Activated naive CD8-positive, alpha-beta T cell treated with anti-CD3 and anti-CD28 coated beads for 36 hours (primary cell): ENCODE measurements at regions not wholly inside any gene's neighbourhood (a gene's known extent, or its start where the extent isn't known, plus 50 kb on each side); places are given as distances from the start of the nearest gene placed in this dataset.

Experiments used
- DNase-seq: peaks from one replicate; pipeline ENCODE4 v3.0.0; 2021
- H3K27ac Mint-ChIP-seq: one replicate; pipeline ENCODE4 v1.8.0; 2022; ENCODE audit warnings: mild to moderate bottlenecking, moderate library complexity, mixed read lengths
- H3K27me3 Mint-ChIP-seq: one replicate; pipeline ENCODE4 v1.8.0; 2022; ENCODE audit warnings: mild to moderate bottlenecking, mixed read lengths
- H3K36me3 Mint-ChIP-seq: one replicate; pipeline ENCODE4 v1.8.0; 2021; ENCODE audit warnings: mild to moderate bottlenecking, mixed read lengths
- H3K4me1 Mint-ChIP-seq: one replicate; pipeline ENCODE4 v1.8.0; 2021; ENCODE audit warnings: mixed read lengths
- H3K4me3 Mint-ChIP-seq: one replicate; pipeline ENCODE4 v1.8.0; 2022; ENCODE audit warnings: mild to moderate bottlenecking, moderate library complexity, mixed read lengths
- H3K9me3 Mint-ChIP-seq: one replicate; pipeline ENCODE4 v1.8.0; 2022; ENCODE audit warnings: mixed read lengths

DNA sequence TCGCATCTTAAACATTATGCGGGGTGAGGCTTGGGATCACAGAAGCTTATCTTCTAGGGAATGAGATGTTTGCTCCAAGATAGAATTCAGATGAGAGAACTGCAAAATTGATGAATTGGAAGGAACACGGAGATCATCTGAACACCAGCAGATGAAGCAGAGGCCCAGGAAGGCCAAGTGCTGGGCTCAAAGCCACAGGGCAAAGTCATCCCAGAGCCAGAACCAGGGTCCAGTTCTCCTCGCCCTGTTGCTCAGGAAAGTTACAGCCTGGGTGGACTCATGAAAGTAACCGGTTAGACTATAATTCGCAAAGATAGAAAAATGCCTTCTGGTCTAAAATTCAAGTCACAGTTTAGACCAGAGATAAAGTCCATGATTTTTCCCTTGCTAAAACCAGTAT, 456.1 kb upstream of the ID2 start:
- peaks cover 2% of the 10 kb centered on the region for H3K36me3 Mint-ChIP-seq
- H3K27ac Mint-ChIP-seq, result no peak overlapping the region
- peaks cover 9% of the 10 kb centered on the region for H3K27me3 Mint-ChIP-seq
- peaks cover 10% of the 10 kb centered on the region for H3K4me1 Mint-ChIP-seq
- no peaks in the 10 kb centered on the region for H3K9me3 Mint-ChIP-seq
- no peak for DNase-seq
- no peak overlapping the region for H3K4me3 Mint-ChIP-seq

- no peaks in the 10 kb centered on the region for H3K9me3 Mint-ChIP-seq
- peaks cover 9% of the 10 kb centered on the region for H3K27me3 Mint-ChIP-seq
- H3K4me1 Mint-ChIP-seq, result peaks cover 10% of the 10 kb centered on the region
- peak; percentile 45 for DNase-seq
- H3K36me3 Mint-ChIP-seq, result peaks cover 2% of the 10 kb centered on the region
- peak overlapping the region; percentile 47 for H3K4me3 Mint-ChIP-seq
- no peak overlapping the region for H3K27ac Mint-ChIP-seq
Measured at GRCh38 chr2:8229546-8229986, 452.3 kb upstream of the ID2 start.

DNA sequence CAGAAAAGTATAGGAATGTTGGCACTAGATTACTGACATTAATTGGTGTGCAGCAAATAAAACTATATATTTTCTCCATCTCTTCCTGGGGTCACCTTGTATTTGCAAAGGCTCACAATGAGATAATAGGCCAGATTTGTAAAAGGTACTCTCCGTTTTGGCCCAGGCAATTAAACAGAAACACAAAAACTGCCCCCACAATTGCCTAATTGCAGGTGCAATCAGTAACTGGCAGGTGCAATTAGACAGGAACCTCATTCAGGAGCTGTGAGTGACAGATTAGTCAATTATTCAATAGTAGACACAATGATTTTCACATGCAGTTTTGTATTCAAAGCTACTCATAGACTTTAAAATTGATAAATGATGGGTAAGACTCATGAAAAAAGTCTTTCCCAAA, 451.4 kb upstream of the ID2 start:
- peaks cover 18% of the 10 kb centered on the region for H3K27me3 Mint-ChIP-seq
- no peaks in the 10 kb centered on the region for H3K9me3 Mint-ChIP-seq
- H3K4me1 Mint-ChIP-seq, result peaks cover 13% of the 10 kb centered on the region
- peaks cover 2% of the 10 kb centered on the region for H3K36me3 Mint-ChIP-seq
- no peak for DNase-seq
- no peak overlapping the region for H3K27ac Mint-ChIP-seq
- no peak overlapping the region for H3K4me3 Mint-ChIP-seq

DNA sequence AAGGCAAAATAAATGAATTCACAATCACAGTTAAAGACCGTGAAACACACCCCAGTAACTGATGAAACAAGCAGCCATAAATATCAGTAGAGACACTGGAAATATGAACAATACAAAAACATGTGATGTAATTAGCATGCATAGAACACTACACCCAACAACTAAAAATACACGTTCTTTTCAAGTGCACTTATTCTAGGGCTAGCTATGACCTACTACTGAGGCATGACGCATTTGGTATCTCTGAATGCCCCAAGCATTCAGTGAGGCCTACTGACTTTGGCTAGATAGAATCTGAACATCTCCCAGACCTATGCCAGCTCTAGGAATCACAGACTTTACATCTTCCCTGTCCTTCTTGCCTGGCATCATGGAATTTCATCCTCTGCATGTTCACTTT, 450.0 kb upstream of the ID2 start:
- no peak for DNase-seq
- H3K4me1 Mint-ChIP-seq, result peaks cover 13% of the 10 kb centered on the region
- H3K4me3 Mint-ChIP-seq, result no peak overlapping the region
- no peaks in the 10 kb centered on the region for H3K9me3 Mint-ChIP-seq
- peaks cover 30% of the 10 kb centered on the region for H3K27me3 Mint-ChIP-seq
- H3K27ac Mint-ChIP-seq, result no peak overlapping the region
- H3K36me3 Mint-ChIP-seq, result peaks cover 2% of the 10 kb centered on the region

GRCh38 chr2:8232871-8233270, 449.0 kb upstream of the ID2 start:
- Mint-ChIP-seq H3K27me3 (peaks cover 32% of the 10 kb centered on the region), H3K36me3 (peaks cover 2% of the 10 kb centered on the region), H3K4me3 (no peak overlapping the region), H3K4me1 (peaks cover 13% of the 10 kb centered on the region), H3K27ac (no peak overlapping the region), H3K9me3 (no peaks in the 10 kb centered on the region)
- DNase-seq, result no peak

GRCh38 chr2:8234253-8234652, 447.6 kb upstream of the ID2 start:
- H3K4me1 Mint-ChIP-seq, result peaks cover 15% of the 10 kb centered on the region
- H3K4me3 Mint-ChIP-seq, result no peak overlapping the region
- DNase-seq, result no peak
- H3K27me3 Mint-ChIP-seq, result peaks cover 37% of the 10 kb centered on the region
- no peak overlapping the region for H3K27ac Mint-ChIP-seq
- H3K9me3 Mint-ChIP-seq, result no peaks in the 10 kb centered on the region
- H3K36me3 Mint-ChIP-seq, result peaks cover 2% of the 10 kb centered on the region

DNA sequence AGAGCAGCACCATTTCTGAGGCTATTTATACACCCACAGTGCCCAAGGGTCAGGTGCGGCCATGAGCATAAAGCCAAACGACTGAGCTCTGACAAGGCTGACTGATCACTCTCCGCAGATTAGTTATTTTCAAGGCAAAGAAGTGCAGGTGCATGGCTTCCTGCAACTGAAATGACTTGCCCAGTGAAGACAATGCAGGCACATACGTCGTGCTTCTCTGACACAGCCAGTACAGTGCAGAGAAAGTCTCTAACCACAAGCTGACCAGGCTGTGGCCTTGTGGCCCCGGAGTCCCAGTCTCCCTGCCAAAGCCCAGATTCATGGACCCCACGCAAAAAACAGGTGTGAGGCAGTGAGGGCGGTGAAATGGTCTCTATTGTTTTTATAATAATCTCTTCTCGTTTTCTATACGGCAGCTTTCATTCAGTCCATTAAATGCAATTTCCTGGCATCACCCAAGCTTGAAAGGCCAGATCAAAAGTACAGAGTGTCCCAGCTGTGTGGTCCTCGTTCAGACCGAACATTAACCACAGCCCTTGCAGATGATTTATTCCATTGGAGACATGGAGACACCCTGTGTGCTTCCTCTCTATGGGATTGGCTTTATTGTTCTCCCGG, 447.0 kb upstream of the ID2 start:
- Mint-ChIP-seq H3K4me1 (peaks cover 16% of the 10 kb centered on the region), H3K9me3 (no peaks in the 10 kb centered on the region), H3K36me3 (peaks cover 2% of the 10 kb centered on the region), H3K27ac (no peak overlapping the region), H3K27me3 (peaks cover 37% of the 10 kb centered on the region), H3K4me3 (no peak overlapping the region)
- DNase-seq, result no peak

- no peak for DNase-seq
- peaks cover 17% of the 10 kb centered on the region for H3K4me1 Mint-ChIP-seq
- no peak overlapping the region for H3K27ac Mint-ChIP-seq
- H3K9me3 Mint-ChIP-seq, result no peaks in the 10 kb centered on the region
- H3K27me3 Mint-ChIP-seq, result peaks cover 37% of the 10 kb centered on the region
- no peak overlapping the region for H3K4me3 Mint-ChIP-seq
- peaks cover 1% of the 10 kb centered on the region for H3K36me3 Mint-ChIP-seq
Measured at GRCh38 chr2:8235419-8235818, 446.4 kb upstream of the ID2 start.

DNA sequence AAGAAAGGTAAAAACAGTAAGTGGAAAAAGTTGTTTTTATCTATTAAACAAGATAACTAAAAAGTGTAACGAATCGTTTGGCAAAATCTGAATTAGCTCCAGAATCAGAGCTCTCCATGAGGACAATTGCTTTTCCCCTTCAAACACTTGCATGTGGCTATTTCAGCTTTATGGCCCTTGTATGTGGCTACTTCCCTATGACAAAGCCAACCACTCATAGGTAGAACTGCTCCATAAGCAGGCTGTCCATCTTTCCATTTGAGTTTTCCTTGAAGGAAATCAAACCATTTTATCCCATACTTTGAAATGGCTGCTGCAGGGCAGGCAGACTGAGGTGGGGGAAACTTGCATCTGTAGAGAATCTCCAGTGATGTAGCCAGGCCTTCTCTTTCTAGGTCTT, 445.5 kb upstream of the ID2 start:
- DNase-seq, result no peak
- Mint-ChIP-seq H3K4me3 (no peak overlapping the region), H3K27me3 (peaks cover 37% of the 10 kb centered on the region), H3K36me3 (no peaks in the 10 kb centered on the region), H3K9me3 (no peaks in the 10 kb centered on the region), H3K27ac (no peak overlapping the region), H3K4me1 (peaks cover 19% of the 10 kb centered on the region)

- Mint-ChIP-seq H3K9me3 (peaks cover 2% of the 10 kb centered on the region), H3K4me3 (no peak overlapping the region), H3K4me1 (peaks cover 19% of the 10 kb centered on the region), H3K27me3 (peaks cover 37% of the 10 kb centered on the region), H3K36me3 (no peaks in the 10 kb centered on the region), H3K27ac (no peak overlapping the region)
- DNase-seq, result no peak
Measured at GRCh38 chr2:8238521-8239230, 443.2 kb upstream of the ID2 start.

DNA sequence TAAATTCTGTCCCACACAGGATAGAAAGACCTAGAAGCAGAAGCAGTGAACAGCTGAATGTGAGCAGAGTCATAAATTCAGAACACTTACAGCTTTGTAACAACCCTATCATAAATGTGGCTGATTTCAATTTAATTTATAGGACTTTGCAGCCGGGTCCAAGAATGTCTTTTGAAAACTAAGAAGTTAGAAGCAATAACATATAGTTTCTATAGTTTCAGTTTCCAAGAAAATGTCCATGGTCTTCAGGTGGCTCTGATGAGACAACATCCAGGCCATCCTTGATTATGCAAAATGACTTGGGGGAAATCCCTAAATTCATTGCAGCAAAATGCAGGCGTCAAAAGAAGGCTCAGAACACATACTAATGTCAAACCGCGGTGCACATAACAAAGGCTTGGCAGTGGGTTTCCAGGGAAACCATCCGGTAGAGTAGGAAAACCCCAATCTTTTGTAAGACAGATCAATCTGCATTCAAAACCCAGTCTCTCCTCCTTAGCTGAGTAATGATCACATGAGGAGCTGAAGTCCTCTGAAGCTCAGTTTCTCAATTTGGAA, 442.2 kb upstream of the ID2 start:
- H3K4me3 Mint-ChIP-seq, result no peak overlapping the region
- H3K36me3 Mint-ChIP-seq, result peaks cover 4% of the 10 kb centered on the region
- peaks cover 7% of the 10 kb centered on the region for H3K9me3 Mint-ChIP-seq
- peak; percentile 53 for DNase-seq
- peaks cover 37% of the 10 kb centered on the region for H3K27me3 Mint-ChIP-seq
- no peak overlapping the region for H3K27ac Mint-ChIP-seq
- H3K4me1 Mint-ChIP-seq, result peaks cover 19% of the 10 kb centered on the region

DNA sequence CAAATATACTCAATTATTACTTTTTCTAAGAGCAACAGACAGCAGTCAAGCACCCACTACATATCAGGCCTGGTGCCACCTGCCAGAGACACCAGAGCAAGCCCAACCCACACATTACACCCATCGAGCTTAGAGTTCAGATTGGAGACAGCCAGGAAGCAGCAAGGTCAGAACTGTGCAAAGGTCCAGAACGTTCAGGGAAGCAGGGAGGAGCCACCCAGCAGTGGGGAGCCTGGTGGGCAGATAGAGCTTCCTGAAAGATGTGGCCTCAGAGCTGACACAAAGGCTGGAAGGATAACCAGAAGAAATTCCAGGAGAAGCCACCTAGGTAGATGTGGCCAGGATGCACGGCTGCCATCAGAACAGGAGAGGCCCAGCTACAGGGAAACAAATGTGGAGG, 440.5 kb upstream of the ID2 start:
- no peak for DNase-seq
- H3K4me1 Mint-ChIP-seq, result peaks cover 16% of the 10 kb centered on the region
- H3K27me3 Mint-ChIP-seq, result peaks cover 22% of the 10 kb centered on the region
- H3K9me3 Mint-ChIP-seq, result peaks cover 22% of the 10 kb centered on the region
- H3K27ac Mint-ChIP-seq, result no peak overlapping the region
- H3K36me3 Mint-ChIP-seq, result peaks cover 4% of the 10 kb centered on the region
- H3K4me3 Mint-ChIP-seq, result no peak overlapping the region

- Mint-ChIP-seq H3K4me1 (peaks cover 16% of the 10 kb centered on the region), H3K4me3 (no peak overlapping the region), H3K36me3 (peaks cover 7% of the 10 kb centered on the region), H3K27me3 (peaks cover 10% of the 10 kb centered on the region), H3K27ac (no peak overlapping the region), H3K9me3 (peaks cover 26% of the 10 kb centered on the region)
- no peak for DNase-seq
Measured at GRCh38 chr2:8242739-8243138, 439.1 kb upstream of the ID2 start.

DNA sequence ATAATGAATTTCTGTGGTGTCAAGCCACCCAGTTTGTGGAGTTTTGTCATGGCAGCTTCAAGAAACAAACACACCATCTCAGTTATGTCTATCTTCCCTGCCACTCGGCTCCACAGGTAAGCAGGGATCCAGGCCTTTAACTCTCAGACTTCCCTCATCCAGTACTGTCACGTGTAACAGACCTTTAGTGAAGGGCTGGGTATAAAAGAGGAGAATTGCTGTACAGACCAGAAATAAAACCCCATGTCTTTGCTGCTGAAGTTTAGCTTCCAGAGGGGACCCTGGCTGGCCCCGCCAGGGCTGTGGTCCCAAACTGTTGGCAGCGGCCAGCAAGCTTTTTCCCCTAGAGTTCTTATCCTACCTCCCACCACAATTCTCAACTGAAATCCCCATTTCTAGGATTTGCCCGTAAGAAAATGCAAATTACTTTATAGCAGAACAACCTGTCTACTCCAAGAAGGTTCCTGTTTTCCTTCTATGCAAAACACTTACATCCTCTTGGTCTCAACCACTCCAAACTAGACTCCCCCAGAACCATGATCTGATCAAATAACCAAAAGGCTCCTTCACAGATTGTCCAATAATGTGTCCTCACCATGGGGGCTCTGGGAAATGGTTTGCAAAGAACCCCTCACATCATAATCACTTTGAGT, 438.0 kb upstream of the ID2 start:
- Mint-ChIP-seq H3K4me3 (no peak overlapping the region), H3K27me3 (peaks cover 7% of the 10 kb centered on the region), H3K9me3 (peaks cover 26% of the 10 kb centered on the region), H3K27ac (no peak overlapping the region), H3K36me3 (peaks cover 7% of the 10 kb centered on the region), H3K4me1 (peaks cover 14% of the 10 kb centered on the region)
- no peak for DNase-seq

- H3K27me3 Mint-ChIP-seq, result no peaks in the 10 kb centered on the region
- H3K27ac Mint-ChIP-seq, result no peak overlapping the region
- peaks cover 8% of the 10 kb centered on the region for H3K4me1 Mint-ChIP-seq
- DNase-seq, result no peak
- no peak overlapping the region for H3K4me3 Mint-ChIP-seq
- peaks cover 26% of the 10 kb centered on the region for H3K9me3 Mint-ChIP-seq
- peaks cover 7% of the 10 kb centered on the region for H3K36me3 Mint-ChIP-seq
Measured at GRCh38 chr2:8244639-8245038, 437.2 kb upstream of the ID2 start.
